ENCODE measurements at regions not wholly inside any gene's neighbourhood (a gene's known extent, or its start where the extent isn't known, plus 50 kb on each side); places are given as distances from the start of the nearest gene placed in this dataset.
"Not testable (repeated sequence)": the region's sequence is repeated elsewhere in the genome, so short reads cannot be mapped to it uniquely, and the experiment has no call there.

DNA sequence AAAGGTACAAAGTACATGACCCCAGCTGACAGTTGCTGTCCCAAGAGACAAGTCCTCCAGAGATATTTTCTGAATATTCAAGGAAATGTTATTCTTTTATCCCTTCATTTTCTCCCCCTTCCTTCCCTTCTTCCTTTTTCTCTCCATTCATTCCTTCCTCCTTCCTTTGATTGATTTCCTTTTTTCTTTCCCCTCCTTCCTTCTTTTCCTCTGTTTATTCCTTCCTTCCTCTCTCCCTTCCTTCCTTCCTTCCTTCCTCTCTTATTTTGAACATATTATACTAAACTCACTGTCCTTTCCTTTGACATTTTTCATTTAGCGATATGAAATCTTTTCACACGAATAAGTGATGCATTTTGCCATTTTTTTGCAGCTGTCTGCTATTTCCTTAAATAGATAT, 73.2 kb upstream of the HDDC2 start:
- intact Hi-C loops (cut with DNase I; ENCODE audit: low total_unique reads): no loop called here
- TF ChIP-seq CTCF (IDR thresholded peaks at IDR 0.05): no peak
- Histone ChIP-seq H3K4me3 (no peak overlapping the region), H3K27ac (no peak overlapping the region), H3K9me3 (no peaks in the 10 kb centered on the region), H3K36me3 (no peaks in the 10 kb centered on the region), H3K27me3 (no peaks in the 10 kb centered on the region), H3K4me1 (peaks cover 0 to 34% (median 7%) of the 10 kb centered on the region in 4 donors)
- DNase-seq: no peak

DNA sequence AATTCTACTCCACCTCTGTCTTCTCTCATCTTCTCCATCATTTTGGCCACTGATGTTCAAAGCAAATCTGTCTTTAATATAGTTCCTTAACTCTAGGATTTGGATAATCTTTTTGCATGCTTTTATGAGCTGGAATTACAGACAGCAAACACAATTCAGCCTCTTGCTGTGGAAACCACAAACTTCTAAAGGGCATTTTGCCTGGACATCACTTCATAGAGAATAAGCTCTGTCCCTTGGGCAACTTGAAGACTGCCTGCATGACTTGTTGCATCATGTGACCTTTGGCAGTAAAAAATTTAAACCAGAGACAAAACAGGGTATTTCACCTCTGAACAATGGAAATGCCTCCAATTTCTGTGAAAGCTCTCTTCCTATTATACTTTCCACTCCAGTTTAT, 74.1 kb upstream of the HDDC2 start:
- no peak for DNase-seq
- Histone ChIP-seq H3K9me3 (no peaks in the 10 kb centered on the region), H3K27me3 (no peaks in the 10 kb centered on the region), H3K36me3 (no peaks in the 10 kb centered on the region), H3K27ac (peak overlapping the region in 1 of 2 donors; percentile 68), H3K4me1 (peaks cover 0 to 28% (median 7%) of the 10 kb centered on the region in 4 donors), H3K4me3 (no peak overlapping the region)
- intact Hi-C loops (cut with DNase I; ENCODE audit: low total_unique reads): no loop called here
- no peak for TF ChIP-seq CTCF (IDR thresholded peaks at IDR 0.05)

- Histone ChIP-seq H3K27ac (peak overlapping the region; percentile 64 to 68), H3K36me3 (no peaks in the 10 kb centered on the region), H3K4me3 (peak overlapping the region in 1 of 2 donors; percentile 5), H3K9me3 (no peaks in the 10 kb centered on the region), H3K4me1 (peaks cover 0 to 25% (median 7%) of the 10 kb centered on the region in 4 donors), H3K27me3 (no peaks in the 10 kb centered on the region)
- intact Hi-C loops (cut with DNase I; ENCODE audit: low total_unique reads): no loop called here
- no peak for DNase-seq
- TF ChIP-seq CTCF (IDR thresholded peaks at IDR 0.05): no peak
Measured at GRCh38 chr6:125377621-125378020, 75.9 kb upstream of the HDDC2 start.

- no peak for TF ChIP-seq CTCF (IDR thresholded peaks at IDR 0.05)
- Histone ChIP-seq H3K9me3 (no peaks in the 10 kb centered on the region), H3K36me3 (no peaks in the 10 kb centered on the region), H3K27me3 (no peaks in the 10 kb centered on the region), H3K4me3 (no peak overlapping the region), H3K27ac (peak overlapping the region in 1 of 2 donors; percentile 68), H3K4me1 (peaks cover 0 to 25% (median 7%) of the 10 kb centered on the region in 4 donors)
- no peak for DNase-seq
- intact Hi-C loops (cut with DNase I; ENCODE audit: low total_unique reads): no loop called here
Measured at GRCh38 chr6:125379174-125379573, 77.4 kb upstream of the HDDC2 start.

DNA sequence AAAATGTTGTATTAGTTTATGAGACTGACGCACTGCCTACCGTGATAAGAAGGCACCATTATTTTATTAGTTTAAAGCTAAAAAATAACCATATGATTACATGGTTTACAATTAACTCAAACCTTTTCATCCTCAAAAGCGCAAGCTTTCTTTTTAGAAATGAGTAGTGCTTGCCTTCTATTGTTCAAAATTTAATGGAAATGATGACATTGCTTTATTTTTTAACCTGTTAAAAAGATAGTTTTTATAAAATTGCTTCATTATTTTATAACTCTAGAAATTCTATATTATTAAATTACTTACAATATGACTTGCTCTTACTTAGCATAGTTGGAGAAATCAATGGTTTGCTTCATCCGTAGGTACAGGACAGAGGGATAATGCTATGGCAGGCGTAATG, 78.7 kb upstream of the HDDC2 start:
- DNase-seq: no peak
- Histone ChIP-seq H3K4me3 (no peak overlapping the region), H3K9me3 (no peaks in the 10 kb centered on the region), H3K4me1 (peaks cover 0 to 21% (median 7%) of the 10 kb centered on the region in 4 donors), H3K36me3 (no peaks in the 10 kb centered on the region), H3K27me3 (no peaks in the 10 kb centered on the region), H3K27ac (no peak overlapping the region)
- TF ChIP-seq CTCF (IDR thresholded peaks at IDR 0.05): no peak
- intact Hi-C loops (cut with DNase I; ENCODE audit: low total_unique reads): no loop called here

- H3K9me3 ChIP-seq; H3K4me1 ChIP-seq; H3K36me3 ChIP-seq; intact Hi-C loops (cut with DNase I; ENCODE audit: low total_unique reads); H3K27me3 ChIP-seq; H3K4me3 ChIP-seq; H3K27ac ChIP-seq; DNase-seq: not testable (repeated sequence)
Measured at GRCh38 chr6:125386337-125386736, 84.6 kb upstream of the HDDC2 start.

Data from tibial artery (tissue), 4 donors.